Suprapubic skin (tissue), 3 donors: ENCODE measurements at regions not wholly inside any gene's neighbourhood (a gene's known extent, or its start where the extent isn't known, plus 50 kb on each side); places are given as distances from the start of the nearest gene placed in this dataset.

Experiments
- CTCF ChIP-seq, 2 donors: fragments of 200-600 bp in 1 of 2; fragments of 450-650 bp in 1 of 2; sonication (generic) in 1 of 2; IDR thresholded peaks; one replicate each; pipeline ENCODE4 v1.5.1; 2016 to 2019; ENCODE audit warnings: antibody characterized with exemption in 2 of 2, mild to moderate bottlenecking in 1 of 2, moderate library complexity in 1 of 2
- EP300 ChIP-seq: sonication (generic); formaldehyde crosslinking; IDR thresholded peaks from one replicate; pipeline ENCODE4 v1.6.1; 2017; ENCODE audit warnings: antibody characterized with exemption
- POLR2A ChIP-seq, 2 donors: fragments of 450-650 bp; IDR thresholded peaks; one replicate each; pipeline ENCODE4 v1.6.1; 2017; ENCODE audit warnings: antibody characterized with exemption in 2 of 2, mild to moderate bottlenecking in 2 of 2, moderate library complexity in 2 of 2

DNA sequence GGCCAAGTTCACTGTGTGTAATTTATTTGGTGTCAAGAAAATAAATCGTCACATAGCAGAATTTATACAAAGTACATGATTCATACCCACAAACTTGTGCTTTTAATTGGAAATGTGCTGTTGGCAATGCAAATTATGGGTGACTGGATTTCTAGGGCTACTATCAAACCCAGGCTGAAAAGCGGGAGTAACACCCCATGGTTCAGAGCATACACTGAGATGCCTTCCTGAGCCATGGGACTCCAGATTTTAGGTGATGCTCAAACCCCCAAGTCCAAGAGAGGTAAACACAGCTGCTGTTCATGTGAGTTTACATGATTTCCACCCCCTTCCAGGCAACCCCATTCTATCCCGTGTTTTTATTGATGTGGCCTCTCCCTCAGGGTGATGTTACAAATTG, 565.9 kb upstream of the ID2 start:
- no peak for TF ChIP-seq CTCF (IDR thresholded peaks at IDR 0.05)
- no peak for TF ChIP-seq EP300
- TF ChIP-seq POLR2A (IDR thresholded peaks at IDR 0.05) = no peak
